ENCODE measurements at regions not wholly inside any gene's neighbourhood (a gene's known extent, or its start where the extent isn't known, plus 50 kb on each side); places are given as distances from the start of the nearest gene placed in this dataset.

DNA sequence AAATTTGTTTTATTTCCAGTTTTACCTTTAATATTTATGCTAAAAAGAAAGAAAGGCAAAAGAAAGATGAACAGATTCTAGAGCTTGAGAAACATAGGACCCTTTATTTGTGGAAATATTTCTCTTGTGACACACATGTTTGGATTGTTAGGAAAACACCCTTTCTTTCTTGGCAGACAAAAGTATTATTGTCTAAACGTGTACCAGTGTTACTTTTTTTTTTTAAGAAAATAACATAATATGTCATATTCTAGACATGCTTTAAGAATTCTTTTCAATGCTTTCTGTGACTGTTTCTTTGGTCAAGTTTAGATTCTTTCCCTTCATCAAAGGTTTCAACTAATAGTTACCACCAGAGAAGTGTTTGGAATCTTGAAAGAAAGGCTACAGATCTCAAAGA lies 183.4 kb upstream of the CNR1 start:
- TF ChIP-seq, protein P1, sequence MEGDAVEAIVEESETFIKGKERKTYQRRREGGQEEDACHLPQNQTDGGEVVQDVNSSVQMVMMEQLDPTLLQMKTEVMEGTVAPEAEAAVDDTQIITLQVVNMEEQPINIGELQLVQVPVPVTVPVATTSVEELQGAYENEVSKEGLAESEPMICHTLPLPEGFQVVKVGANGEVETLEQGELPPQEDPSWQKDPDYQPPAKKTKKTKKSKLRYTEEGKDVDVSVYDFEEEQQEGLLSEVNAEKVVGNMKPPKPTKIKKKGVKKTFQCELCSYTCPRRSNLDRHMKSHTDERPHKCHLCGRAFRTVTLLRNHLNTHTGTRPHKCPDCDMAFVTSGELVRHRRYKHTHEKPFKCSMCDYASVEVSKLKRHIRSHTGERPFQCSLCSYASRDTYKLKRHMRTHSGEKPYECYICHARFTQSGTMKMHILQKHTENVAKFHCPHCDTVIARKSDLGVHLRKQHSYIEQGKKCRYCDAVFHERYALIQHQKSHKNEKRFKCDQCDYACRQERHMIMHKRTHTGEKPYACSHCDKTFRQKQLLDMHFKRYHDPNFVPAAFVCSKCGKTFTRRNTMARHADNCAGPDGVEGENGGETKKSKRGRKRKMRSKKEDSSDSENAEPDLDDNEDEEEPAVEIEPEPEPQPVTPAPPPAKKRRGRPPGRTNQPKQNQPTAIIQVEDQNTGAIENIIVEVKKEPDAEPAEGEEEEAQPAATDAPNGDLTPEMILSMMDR (IDR thresholded peaks at IDR 0.05; ENCODE audit: poor library complexity), result no peak
- TF ChIP-seq EZH2phosphoT487 (IDR thresholded peaks at IDR 0.05; ENCODE audit: low read depth, severe bottlenecking, unreplicated experiment) (no peak), EZH2 (IDR thresholded peaks at IDR 0.05; ENCODE audit: borderline replicate concordance) (no peak)
